ENCODE measurements at regions not wholly inside any gene's neighbourhood (a gene's known extent, or its start where the extent isn't known, plus 50 kb on each side); places are given as distances from the start of the nearest gene placed in this dataset.
"Not testable (repeated sequence)": the region's sequence is repeated elsewhere in the genome, so short reads cannot be mapped to it uniquely, and the experiment has no call there.

DNA sequence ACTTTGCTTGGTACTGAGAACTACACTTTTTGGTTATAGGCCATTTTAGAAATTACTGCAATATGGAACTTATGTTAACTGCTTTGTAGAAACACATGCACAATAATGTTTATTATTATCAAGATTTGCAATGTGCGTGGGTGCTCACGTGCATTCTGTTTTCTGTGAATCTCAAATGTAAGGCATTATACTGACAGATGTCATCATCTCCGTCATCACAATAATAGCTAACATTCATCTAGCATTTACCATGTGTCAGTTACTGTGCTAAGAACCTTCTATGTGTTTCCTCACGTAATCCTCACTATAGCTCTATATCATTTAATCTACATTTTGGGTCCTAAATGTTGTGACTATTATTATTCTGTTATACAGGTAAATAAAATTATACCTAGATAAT is 1214.8 kb upstream of the ADGRL4 start:
- no peak for DNase-seq (ENCODE audit: low spot score)

DNA sequence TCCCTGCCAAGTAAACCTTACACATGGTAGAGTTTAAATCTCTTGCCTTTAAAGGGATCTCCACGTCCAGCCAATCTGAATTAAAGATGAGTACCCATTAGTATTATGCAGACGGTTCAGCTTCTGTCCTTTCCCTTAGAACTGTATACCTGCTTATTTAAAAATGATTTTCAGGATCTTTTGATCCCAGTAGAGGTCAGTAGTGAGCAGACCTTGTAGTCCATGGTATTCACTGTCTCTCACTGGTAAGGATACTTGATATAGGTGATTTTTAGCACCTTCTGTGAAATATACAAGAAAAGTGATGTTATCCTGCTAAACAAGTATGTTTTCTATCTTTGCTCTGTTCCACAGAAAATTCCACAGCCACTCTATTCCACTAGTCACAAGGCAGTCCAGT is 1211.6 kb upstream of the ADGRL4 start:
- DNase-seq (ENCODE audit: low spot score): peak; percentile 40

DNA sequence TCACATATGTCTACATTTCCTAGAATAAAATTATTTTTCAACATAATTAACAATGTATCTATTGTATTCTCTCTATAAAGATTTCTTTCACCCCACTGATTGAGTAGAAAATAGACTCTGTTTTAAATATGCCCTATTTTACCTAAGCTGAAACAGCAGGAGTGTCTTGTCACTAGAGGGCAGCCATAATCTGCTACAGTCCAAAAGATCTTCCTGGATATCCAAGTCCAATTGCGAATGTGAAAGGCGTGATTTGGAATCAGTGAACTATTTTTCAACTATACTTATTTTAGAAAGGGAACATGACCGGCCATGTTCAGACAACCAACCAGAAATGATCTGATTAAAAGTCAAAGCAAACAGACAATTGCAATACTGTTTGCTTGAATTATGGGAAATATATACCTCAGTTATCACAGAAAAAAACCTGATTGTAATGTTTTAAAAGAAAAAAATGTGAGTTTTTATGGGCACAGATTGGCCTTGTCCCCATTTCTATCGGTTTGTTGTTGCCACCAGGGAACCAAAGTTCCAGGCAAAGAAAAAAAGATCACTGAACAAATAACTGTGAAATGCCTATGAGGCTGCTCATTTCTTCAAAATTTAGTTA is 1211.0 kb upstream of the ADGRL4 start:
- DNase-seq (ENCODE audit: low spot score): peak; percentile 75

DNA sequence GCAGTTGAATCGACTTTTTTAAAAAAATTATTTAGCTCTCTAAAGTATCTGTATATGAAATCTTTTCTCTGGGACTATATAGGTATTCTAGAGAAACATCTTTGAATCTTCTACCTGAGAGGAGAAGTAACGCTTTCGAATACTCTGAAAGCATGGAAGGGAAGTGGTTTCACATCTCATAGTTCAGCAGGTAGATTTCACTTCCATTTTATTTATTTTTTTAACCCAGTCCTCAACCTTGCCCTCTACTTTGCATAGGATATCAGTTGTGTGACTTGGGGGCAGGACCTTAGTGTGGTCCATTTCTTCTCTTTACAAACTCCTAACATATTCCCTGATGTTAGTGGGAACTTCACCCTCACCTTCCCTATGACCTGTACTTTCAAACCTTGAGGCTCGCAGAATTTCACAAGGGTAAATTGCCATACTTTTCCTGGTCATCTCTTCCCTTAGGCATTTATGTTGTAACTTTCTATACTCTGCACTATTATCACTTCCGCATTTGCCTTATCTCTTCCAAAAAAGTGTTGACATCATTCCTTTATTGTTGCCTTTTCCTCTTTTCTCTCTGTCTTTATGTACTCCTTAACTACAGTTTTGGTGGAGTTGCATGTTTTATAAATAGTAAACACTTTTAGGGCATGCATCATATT is 1208.5 kb upstream of the ADGRL4 start:
- no peak for DNase-seq (ENCODE audit: low spot score)

DNA sequence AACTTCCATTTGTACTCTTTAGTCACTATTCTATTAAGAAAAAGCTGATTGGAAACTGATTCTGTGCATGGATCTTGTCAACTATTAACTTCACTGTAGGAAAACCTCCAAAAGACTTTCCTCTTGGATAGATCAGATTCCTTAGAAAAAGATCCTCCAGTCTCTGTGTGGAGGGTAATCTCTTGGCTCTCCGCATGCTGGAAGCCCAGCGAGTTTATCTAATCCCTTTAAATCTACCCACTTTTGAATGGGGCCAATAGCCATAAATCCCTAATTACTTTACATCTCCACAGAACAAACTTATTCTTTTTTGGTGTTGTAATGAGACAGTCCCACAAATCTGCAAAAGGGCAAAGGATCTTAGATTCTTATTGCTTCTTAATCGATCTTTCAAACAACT is 1206.4 kb upstream of the ADGRL4 start:
- DNase-seq (ENCODE audit: low spot score): peak; percentile 75

DNA sequence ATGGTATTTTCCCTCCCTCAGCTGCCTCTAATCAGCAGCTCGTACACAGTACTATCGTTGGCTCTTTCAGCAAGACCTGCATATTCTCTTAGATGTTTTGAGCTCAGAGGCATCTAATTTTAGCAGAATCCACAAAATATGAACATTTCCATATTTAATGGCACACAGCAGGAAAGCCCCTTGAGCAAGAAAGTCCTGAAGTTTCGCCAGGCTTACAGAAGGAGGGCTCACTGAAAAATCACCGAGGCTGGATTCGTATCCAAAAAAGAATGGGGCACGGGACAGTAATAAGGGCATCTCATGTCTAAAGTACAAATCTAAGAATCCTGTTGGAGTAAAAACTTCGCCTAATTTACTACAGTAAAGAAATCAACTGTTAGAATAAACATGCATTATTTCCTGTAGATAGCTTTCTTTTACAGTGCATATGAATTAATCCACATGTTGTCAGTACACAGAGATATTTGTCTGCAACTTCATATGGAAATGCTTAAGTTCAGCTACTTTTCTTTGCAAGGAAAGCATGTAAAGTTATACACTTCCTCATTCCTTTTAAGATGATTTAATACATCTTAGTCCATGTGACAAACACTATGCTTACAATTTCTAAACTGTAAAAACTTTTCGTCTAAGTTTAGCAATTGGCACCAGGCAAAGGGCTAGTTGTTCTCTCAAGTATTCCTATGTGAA is 1205.3 kb upstream of the ADGRL4 start:
- peak; percentile 19 for DNase-seq (ENCODE audit: low spot score)

DNA sequence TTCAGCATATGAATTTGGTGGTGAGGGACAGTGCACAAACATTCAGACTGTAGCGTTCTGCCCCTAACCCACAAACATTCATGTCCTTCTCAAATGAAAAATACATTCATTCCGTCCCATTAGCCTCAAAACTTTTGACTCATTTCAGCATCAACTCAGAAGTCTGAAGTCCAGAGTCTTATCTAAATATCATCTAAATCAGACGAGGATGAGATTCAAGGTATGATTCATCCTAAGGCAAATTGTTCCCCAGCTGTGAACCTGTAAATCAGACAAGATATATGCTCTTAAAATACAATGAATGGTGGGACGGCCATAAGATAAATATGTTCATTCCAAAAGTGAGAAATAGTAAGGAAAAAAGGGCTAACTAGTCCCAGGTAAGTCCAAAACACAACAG is 1195.6 kb upstream of the ADGRL4 start:
- no peak for DNase-seq (ENCODE audit: low spot score)

DNA sequence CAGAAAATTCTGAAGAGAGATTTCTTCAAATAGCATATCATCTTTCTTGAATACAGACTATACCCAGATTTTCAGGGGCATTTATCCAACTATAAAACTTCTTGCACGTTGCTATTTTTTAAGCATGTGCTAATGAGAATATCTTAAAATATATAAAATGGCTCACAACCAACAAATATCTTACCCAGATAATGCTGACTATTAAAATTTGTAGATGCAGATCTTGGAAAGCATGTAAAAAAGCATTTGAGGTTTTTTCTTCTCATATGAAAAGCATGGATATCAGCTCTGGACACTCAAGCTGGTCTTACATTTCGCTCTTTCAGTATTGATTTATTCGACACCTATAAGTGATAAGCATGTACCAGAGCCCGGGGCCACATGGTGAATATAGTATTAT is 1187.7 kb upstream of the ADGRL4 start:
- DNase-seq (ENCODE audit: low spot score): no peak

DNA sequence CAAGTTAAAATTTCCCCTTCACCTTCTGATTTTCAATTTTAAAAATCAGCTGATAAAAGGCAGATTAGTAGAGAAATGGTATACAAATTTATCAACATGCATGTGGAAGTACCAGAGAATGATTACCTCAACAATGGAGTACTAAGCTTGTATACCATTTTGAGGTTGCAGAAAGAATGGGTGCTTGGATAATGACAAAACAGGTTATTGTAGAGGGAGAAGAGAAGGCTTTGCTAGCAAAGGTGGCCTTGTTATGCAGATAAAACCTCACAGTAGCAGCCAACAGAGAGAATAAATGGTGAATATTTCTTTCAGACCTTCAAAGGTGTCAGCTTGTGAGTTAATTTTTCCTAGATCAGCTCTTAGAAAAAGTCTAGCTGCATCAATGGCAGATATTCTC is 1174.9 kb upstream of the ADGRL4 start:
- DNase-seq (ENCODE audit: low spot score): no peak

DNA sequence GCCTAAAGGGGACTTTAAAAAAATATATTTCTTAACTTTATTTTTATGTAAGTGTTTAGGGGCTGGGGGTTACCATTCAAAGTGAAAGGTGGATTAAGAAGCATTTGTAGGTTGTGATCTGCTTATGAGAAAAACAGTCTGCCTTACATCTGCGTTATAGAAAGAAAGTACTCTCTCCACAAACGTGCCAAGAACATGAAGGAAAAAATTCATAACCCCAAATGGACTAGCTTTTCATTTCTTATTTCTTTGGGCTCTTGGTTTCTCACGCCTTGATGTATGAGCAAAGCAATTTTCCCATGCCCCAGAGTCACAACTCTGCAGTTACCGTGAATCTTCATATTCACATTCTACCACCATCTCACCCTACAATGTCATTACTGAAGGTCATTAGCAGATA is 1165.1 kb upstream of the ADGRL4 start:
- DNase-seq (ENCODE audit: low spot score): peak; percentile 1

DNA sequence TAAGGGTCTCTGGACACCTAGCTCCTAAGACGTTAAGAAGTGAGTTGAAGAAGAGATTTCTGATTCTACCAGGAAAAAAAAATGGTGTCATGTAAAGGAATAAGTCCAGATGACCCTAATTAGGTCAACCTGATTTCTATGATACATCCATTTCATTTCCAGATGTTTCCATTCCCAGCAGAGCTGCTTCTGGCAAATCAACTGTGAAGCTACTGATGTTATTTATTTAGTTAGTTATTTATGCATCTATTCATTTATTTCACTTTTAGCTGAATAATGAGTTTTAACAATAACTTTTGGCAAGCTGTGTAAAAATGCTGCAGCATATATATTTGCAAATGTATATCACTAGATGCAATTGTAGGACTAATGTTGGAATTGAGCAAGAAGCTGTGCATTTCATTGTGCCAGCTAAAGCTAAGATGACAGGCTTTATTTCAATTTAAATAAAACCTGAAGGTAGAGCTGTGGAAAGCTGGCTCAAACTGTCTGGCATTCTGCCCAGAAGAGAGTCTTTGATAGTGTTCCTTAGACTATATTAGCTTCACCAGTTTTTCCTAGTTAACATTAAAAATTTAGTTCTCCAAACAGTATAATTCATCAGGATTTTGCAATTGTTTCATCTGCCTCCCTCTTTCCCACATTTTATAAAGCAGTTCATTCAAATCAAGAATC is 1164.4 kb upstream of the ADGRL4 start:
- peak; percentile 65 for DNase-seq (ENCODE audit: low spot score)

DNA sequence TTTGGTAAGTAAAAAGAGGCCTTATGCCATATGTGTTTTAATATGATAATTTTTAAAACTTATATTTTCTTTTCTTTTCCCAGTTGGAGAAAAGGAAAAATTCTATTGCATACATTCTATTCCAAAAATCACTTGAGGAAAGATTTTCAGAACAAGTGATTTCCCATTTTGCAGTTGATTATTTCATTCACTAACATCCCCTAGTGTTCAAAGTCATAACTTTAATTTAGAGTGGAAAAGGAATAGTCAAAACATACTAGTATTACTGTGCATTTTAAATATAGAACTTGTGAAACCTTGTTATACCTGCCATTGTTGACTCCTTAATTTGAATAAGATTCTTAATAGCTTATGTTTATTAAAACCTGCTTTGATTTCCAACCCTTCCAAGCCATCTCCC is 1157.6 kb upstream of the ADGRL4 start:
- no peak for DNase-seq (ENCODE audit: low spot score)

DNA sequence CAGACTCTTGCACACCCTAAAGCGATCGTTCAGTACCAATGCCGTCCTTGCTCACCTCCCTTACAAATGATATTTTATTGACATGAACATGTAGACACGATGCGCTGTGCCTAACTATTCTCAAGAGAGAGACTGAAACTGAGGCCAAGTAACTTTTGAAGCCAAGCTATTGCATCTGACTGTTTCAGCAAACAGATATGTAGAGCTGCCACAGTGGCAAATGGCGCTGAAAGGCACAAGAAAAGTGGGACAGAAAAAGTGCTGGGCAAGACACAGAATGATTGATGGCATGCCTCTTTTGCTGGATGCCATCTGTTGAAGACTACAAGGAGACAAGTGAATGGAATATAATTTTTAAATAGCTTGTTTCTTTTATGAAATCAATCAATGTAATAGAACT is 1157.2 kb upstream of the ADGRL4 start:
- DNase-seq (ENCODE audit: low spot score): no peak

DNA sequence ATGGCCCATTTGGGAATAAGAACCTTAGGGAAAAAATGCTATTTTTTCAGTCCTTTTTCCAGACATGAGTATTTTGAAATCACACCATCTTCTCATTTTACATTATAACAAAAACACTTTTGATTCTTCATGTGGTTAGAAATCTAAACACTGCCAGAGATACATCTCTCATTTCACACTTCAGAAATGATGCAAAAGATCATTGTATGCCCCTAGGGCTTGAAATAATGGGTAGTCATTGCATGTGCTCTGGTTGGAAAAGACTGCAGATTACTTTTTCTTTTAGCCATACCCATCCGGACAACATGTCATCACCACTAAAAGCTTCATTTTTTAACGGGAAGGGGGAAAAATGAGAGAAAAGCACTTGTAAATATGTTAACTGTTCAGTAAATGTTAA is 1152.2 kb upstream of the ADGRL4 start:
- no peak for DNase-seq (ENCODE audit: low spot score)

DNA sequence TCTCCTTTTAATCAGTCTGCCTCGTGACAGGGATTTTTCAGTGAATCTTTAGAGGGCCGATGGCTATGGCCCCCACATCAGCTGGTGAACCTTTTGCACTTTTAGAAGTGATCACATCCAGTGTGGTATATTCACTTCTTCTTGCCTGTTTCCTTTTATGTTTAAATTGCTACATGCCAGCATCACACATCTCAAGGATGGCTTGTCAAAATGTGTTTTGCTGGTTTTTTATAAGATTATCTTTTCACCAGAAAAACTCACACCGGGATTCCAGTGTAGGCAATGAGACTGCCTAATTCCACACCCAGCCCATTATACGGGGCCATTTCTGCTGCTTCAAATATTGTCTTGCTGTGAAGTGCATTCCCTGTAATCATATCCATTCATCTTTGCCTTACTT is 1151.7 kb upstream of the ADGRL4 start:
- DNase-seq (ENCODE audit: low spot score): no peak

DNA sequence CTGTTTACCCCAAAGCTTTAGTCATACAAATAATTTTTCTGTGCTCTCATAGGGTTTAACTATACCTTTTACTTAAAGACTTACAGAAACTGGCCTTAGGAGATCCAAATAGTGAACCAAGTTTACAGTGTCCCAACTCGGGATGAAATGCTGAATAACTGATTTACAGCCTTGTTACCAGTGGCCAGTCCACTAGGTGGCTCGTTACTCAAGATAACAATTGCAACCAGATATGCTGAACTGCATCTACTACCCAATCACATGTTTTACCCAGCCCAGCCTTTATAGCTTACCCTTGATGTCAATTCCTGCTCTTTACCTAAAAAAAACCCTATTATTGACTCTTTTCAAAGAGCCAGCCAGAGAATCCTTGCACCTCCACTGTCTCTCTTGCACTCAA is 1148.8 kb upstream of the ADGRL4 start:
- DNase-seq (ENCODE audit: low spot score): no peak

DNA sequence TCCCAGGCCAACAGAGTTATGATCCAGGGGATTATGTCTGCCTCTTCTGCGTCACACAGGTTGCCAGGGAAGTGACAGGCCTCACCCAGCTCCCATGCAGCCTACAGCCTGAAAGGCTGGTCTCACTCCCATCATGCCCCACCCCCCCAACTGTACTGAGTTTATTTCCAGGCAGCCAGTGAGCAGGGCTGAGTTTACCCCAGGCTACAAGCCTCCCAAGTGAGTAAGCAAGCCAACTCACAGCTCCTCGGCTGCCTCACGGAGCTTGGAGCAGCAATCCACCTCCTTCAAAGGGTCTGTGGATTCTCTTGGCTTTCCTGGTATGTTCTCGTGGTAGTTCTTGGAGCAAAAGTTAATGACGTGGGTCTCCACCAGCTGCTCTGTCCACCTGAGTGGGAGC is 1147.6 kb upstream of the ADGRL4 start:
- DNase-seq (ENCODE audit: low spot score): no peak

DNA sequence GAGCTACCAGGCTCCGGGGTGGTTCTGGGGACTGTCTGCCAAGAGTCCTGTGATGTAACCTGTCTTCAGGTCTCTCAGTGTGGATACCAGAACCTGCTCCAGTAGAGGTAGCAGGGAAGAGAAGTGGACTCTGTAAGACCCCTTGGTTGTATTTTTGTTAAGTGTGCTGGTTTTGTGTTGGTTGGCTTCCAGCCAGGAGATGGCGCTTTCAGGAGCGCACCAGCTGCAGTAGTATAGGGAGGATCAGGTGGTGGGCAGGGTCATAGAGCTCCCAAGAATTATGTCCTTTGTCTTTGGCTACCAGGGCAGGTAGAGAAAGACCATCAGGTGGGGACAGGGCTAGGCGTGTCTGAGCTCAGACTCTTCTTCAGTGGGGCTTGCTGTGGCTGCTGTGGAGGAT is 1147.2 kb upstream of the ADGRL4 start:
- DNase-seq (ENCODE audit: low spot score): no peak

DNA sequence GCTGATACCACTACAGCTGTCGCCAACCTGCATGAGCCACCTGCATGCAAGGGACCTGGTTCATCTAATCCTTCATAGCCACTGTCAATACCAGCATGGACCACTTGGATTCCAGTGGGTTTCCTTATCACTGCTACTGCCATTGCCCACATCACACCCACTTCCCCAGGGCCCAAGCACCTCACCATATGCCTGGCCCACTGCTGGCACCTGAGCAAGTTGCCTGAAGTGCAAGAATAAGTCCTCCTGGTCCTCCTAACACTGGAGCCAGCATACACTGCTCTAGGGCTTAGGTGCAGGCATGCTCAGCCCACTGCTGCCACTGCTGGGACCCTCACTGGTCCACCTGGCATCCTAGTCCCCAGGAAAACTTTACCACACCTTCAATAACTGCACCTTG is 1136.8 kb upstream of the ADGRL4 start:
- DNase-seq (ENCODE audit: low spot score): no peak

DNA sequence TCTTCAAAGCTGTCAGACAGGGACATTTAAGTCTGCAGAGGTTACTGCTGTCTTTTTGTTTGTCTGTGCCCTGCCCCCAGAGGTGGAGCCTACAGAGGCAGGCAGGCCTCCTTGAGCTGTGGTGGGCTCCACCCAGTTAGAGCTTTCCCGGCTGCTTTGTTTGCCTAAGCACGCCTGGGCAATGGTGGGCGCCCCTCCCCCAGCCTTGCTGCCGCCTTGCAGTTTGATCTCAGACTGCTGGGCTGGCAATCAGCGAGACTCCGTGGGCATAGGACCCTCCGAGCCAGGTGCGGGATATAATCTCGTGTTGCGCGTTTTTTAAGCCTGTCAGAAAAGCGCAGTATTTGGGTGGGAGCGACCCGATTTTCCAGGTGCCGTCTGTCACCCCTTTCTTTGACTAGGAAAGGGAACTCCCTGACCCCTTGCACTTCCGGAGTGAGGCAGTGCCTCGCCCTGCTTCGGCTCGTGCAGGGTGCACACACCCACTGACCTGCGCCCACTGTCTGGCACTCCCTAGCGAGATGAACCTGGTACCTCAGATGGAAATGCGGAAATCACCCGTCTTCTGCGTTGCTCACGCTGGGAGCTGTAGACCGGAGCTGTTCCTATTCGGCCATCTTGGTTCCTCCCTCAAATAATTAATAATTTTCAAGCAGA is 1131.5 kb upstream of the ADGRL4 start:
- not testable (repeated sequence) for DNase-seq (ENCODE audit: low spot score)

DNA sequence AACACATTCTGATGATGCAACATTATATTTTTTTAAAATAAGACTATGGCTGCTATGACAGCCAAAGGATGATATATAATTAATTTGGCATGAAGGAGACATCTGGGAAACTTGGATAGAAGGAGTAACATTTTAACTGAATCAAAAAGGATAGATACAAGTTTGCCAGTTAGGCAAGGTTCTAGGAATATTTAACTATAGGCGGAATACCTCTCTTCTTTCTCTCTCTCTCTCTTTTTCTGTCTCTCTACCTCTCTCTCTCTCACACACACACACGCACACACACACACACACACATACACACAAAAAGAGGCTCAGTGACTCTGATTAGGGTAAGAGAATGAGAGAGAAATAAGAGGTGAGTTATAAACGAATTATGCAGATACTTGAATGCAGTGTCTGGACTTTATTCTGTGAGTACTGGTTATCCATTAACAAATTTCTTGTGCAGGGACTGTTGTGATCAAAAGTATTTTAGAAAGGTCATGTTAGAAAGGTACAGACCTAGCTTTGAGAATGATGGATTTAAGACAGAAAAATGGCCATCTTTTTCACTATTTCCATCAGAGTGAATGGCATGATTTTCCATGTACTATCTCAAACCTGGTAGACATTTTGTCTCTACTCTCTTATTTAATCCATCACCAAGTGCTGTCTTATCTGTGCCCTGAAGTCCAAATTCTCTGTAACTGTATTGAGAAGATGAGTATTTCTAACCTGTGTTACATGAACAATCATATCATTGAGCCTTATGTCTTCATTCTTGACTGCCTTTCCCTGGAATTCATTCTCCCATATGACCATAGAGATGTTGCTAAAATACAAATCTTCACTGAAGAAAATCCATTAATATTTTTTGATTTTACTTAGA is 1106.9 kb upstream of the ADGRL4 start:
- DNase-seq (ENCODE audit: low spot score): no peak
